Panc1 (cell line): ENCODE measurements at regions not wholly inside any gene's neighbourhood (a gene's known extent, or its start where the extent isn't known, plus 50 kb on each side); places are given as distances from the start of the nearest gene placed in this dataset.

Source experiments
- POLR2AphosphoS5 ChIP-seq: IDR thresholded peaks from 2 replicates; pipeline ENCODE4 v1.6.1; 2012; ENCODE audit warnings: mild to moderate bottlenecking, low read depth, low read length, moderate library complexity
- TCF7L2 ChIP-seq: IDR thresholded peaks from 2 replicates; pipeline ENCODE4 v1.6.1; 2011; ENCODE audit warnings: mild to moderate bottlenecking, low read depth, low read length, inconsistent platforms
- TF ChIP-seq, protein P1 (sequence below): fragments of 450-650 bp; IDR thresholded peaks from 2 replicates; pipeline ENCODE4 v1.5.1; 2017; ENCODE audit warnings: mild to moderate bottlenecking
- TF ChIP-seq, protein P2 (sequence below), 2 experiments: IDR thresholded peaks; 2 replicates each; pipeline ENCODE4 v1.6.1; 2011 to 2012; ENCODE audit warnings: low read depth in 2 of 2, control low read depth in 1 of 2, low read length in 1 of 2, mild to moderate bottlenecking in 1 of 2, moderate library complexity in 1 of 2; ENCODE audit not compliant: insufficient read depth in 1 of 2

DNA sequence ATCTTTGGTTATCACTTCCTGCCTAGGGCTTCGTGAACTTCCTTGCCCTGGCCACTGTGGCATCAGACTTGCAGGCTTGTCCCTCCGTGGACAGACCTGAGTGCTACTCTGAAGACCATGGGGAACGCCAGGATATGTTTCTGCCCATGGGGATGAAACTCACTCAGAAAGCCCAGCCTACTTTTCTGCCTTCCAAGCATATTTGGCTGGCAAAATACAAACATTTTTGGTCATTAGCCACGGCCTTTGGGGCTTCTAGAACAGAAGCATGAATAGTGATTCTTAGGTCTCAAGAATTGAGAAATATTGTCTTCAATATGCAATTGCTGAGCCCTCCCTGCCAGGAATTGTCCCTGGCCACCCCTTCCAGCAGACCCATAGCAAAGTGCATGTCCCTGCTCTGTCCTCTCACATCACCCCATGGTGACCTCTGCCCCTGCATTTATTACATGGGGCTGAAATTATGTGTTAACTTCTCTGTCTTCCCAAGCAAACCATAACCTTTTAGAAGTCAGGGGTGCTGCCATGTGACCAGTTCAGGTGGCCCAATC is 152.4 kb downstream of the OSR1 start:
- TF ChIP-seq, protein P1, sequence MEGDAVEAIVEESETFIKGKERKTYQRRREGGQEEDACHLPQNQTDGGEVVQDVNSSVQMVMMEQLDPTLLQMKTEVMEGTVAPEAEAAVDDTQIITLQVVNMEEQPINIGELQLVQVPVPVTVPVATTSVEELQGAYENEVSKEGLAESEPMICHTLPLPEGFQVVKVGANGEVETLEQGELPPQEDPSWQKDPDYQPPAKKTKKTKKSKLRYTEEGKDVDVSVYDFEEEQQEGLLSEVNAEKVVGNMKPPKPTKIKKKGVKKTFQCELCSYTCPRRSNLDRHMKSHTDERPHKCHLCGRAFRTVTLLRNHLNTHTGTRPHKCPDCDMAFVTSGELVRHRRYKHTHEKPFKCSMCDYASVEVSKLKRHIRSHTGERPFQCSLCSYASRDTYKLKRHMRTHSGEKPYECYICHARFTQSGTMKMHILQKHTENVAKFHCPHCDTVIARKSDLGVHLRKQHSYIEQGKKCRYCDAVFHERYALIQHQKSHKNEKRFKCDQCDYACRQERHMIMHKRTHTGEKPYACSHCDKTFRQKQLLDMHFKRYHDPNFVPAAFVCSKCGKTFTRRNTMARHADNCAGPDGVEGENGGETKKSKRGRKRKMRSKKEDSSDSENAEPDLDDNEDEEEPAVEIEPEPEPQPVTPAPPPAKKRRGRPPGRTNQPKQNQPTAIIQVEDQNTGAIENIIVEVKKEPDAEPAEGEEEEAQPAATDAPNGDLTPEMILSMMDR: no peak
- TF ChIP-seq POLR2AphosphoS5: no peak
- TF ChIP-seq, protein P2, sequence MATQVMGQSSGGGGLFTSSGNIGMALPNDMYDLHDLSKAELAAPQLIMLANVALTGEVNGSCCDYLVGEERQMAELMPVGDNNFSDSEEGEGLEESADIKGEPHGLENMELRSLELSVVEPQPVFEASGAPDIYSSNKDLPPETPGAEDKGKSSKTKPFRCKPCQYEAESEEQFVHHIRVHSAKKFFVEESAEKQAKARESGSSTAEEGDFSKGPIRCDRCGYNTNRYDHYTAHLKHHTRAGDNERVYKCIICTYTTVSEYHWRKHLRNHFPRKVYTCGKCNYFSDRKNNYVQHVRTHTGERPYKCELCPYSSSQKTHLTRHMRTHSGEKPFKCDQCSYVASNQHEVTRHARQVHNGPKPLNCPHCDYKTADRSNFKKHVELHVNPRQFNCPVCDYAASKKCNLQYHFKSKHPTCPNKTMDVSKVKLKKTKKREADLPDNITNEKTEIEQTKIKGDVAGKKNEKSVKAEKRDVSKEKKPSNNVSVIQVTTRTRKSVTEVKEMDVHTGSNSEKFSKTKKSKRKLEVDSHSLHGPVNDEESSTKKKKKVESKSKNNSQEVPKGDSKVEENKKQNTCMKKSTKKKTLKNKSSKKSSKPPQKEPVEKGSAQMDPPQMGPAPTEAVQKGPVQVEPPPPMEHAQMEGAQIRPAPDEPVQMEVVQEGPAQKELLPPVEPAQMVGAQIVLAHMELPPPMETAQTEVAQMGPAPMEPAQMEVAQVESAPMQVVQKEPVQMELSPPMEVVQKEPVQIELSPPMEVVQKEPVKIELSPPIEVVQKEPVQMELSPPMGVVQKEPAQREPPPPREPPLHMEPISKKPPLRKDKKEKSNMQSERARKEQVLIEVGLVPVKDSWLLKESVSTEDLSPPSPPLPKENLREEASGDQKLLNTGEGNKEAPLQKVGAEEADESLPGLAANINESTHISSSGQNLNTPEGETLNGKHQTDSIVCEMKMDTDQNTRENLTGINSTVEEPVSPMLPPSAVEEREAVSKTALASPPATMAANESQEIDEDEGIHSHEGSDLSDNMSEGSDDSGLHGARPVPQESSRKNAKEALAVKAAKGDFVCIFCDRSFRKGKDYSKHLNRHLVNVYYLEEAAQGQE (IDR thresholded peaks at IDR 0.05; ENCODE audit: insufficient read depth in 1 of 2, low read depth in 2 of 2, low read length in 1 of 2): no peak
- no peak for TF ChIP-seq TCF7L2
